GM12878 (cell line): ENCODE measurements at regions not wholly inside any gene's neighbourhood (a gene's known extent, or its start where the extent isn't known, plus 50 kb on each side); places are given as distances from the start of the nearest gene placed in this dataset.

Experiments
- BACH1 ChIP-seq: fragments of 450-650 bp; IDR thresholded peaks from 2 replicates; pipeline ENCODE4 v1.6.1; 2017; ENCODE audit warnings: mild to moderate bottlenecking, borderline replicate concordance
- CUX1 ChIP-seq: IDR thresholded peaks from 2 replicates; pipeline ENCODE4 v1.6.1; 2012; ENCODE audit warnings: improper control_type of control experiment, low read depth, low read length; ENCODE audit not compliant: insufficient replicate concordance
- EZH2 ChIP-seq: IDR thresholded peaks from 2 replicates; pipeline ENCODE4 v1.6.1; 2012; ENCODE audit warnings: low read depth, mild to moderate bottlenecking, control low read depth, inconsistent platforms, low read length, borderline replicate concordance; ENCODE audit not compliant: control insufficient read depth
- FOS ChIP-seq: IDR thresholded peaks from 3 replicates; pipeline ENCODE4 v1.6.1; 2011; ENCODE audit warnings: borderline replicate concordance; ENCODE audit not compliant: insufficient read length; ENCODE audit errors: extremely low read depth
- LARP7 ChIP-seq: fragments of 450-650 bp; IDR thresholded peaks from 2 replicates; pipeline ENCODE4 v1.6.1; 2017; ENCODE audit warnings: mild to moderate bottlenecking
- NFYA ChIP-seq: IDR thresholded peaks from 2 replicates; pipeline ENCODE4 v1.6.1; 2011; ENCODE audit warnings: low read depth, mild to moderate bottlenecking, low read length, improper control_type of control experiment, borderline replicate concordance
- NR2C2 ChIP-seq: IDR thresholded peaks from 2 replicates; pipeline ENCODE4 v1.6.1; 2011; ENCODE audit warnings: borderline replicate concordance, low read depth; ENCODE audit not compliant: control insufficient read depth, insufficient read length
- PAX5 ChIP-seq: IDR thresholded peaks from 2 replicates; pipeline ENCODE4 v1.6.1; 2011; ENCODE audit warnings: low read depth, low read length, borderline replicate concordance
- POLR2AphosphoS5 ChIP-seq: IDR thresholded peaks from 2 replicates; pipeline ENCODE4 v1.6.1; 2011; ENCODE audit warnings: mild to moderate bottlenecking, low read length, inconsistent platforms
- RELB ChIP-seq: fragments of 450-650 bp; IDR thresholded peaks from 2 replicates; pipeline ENCODE4 v1.6.1; 2017; ENCODE audit warnings: low read depth, mild to moderate bottlenecking, moderate library complexity
- SMC3 ChIP-seq: IDR thresholded peaks from 2 replicates; pipeline ENCODE4 v1.6.1; 2011; ENCODE audit warnings: low read length, improper control_type of control experiment, borderline replicate concordance
- SRF ChIP-seq, 2 experiments: IDR thresholded peaks; 2 replicates each; pipeline ENCODE4 v1.6.1; 2011; ENCODE audit warnings: low read depth in 2 of 2, low read length in 2 of 2, mild to moderate bottlenecking in 1 of 2, moderate library complexity in 1 of 2
- TCF3 ChIP-seq: IDR thresholded peaks from 2 replicates; pipeline ENCODE4 v1.6.1; 2012; ENCODE audit warnings: low read depth, mild to moderate bottlenecking, low read length, borderline replicate concordance; ENCODE audit not compliant: insufficient read depth
- TCF7 ChIP-seq: IDR thresholded peaks from 2 replicates; pipeline ENCODE4 v1.6.1; 2014; ENCODE audit warnings: antibody characterized with exemption, borderline replicate concordance
- ZBTB11 ChIP-seq: fragments of 450-650 bp; formaldehyde crosslinking; IDR thresholded peaks from 2 replicates; pipeline ENCODE4 v1.5.0; 2022; ENCODE audit warnings: mild to moderate bottlenecking, missing genetic modification characterization

GRCh38 chr16:6165330-6165979, 1067.9 kb upstream of the EEF2KMT start (continued):
- TF ChIP-seq ZBTB11 (CRISPR knock-in tag) (no peak), FOS (no peak), POLR2AphosphoS5 (no peak), TCF7 (no peak), SRF (IDR thresholded peaks at IDR 0.05; ENCODE audit: low read depth in 2 of 2, low read length in 2 of 2) (no peak), BACH1 (no peak), SMC3 (no peak), LARP7 (no peak), TCF3 (no peak), RELB (no peak), PAX5 (no peak), CUX1 (no peak), EZH2 (no peak), NFYA (no peak), NR2C2 (no peak)
